LNCaP clone FGC (cell line): ENCODE measurements at regions not wholly inside any gene's neighbourhood (a gene's known extent, or its start where the extent isn't known, plus 50 kb on each side); places are given as distances from the start of the nearest gene placed in this dataset.
"Not testable (repeated sequence)": the region's sequence is repeated elsewhere in the genome, so short reads cannot be mapped to it uniquely, and the experiment has no call there.

Source experiments
- DNase-seq: peaks from one replicate; pipeline ENCODE4 v3.0.0-alpha.2; 2011; ENCODE audit warnings: low read depth
- H3K4me3 ChIP-seq: 2 replicates; pipeline ENCODE4 v1.5.1; 2011; ENCODE audit warnings: mild to moderate bottlenecking, low read depth, low read length, control low read depth
- CTCF ChIP-seq: IDR thresholded peaks from 2 replicates; pipeline ENCODE4 v1.5.1; 2012; ENCODE audit warnings: mild to moderate bottlenecking; ENCODE audit not compliant: control insufficient read depth, insufficient read depth; ENCODE audit errors: extremely low read depth

DNA sequence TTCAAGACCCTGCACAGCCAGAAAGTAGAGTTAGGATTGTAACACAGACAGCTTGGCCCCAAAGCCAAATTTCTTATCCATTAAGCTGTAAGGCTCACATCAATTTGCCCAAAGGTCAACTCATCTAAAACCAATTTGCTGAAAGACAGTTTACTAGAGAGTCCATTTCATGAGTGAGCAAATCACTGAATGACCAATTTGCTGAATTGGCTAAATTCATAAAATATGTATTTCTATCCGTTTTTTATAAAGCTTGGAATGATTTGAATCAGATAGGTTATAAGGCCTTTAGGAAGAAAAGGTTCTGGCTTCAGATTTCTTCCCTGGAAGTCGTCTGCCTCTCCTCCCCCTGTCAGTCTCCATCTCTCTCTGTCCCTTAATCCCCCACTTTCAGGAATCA, 168.1 kb downstream of the FCRL5 start:
- no peak for DNase-seq
- no peak for TF ChIP-seq CTCF
- no peak overlapping the region for H3K4me3 ChIP-seq

DNA sequence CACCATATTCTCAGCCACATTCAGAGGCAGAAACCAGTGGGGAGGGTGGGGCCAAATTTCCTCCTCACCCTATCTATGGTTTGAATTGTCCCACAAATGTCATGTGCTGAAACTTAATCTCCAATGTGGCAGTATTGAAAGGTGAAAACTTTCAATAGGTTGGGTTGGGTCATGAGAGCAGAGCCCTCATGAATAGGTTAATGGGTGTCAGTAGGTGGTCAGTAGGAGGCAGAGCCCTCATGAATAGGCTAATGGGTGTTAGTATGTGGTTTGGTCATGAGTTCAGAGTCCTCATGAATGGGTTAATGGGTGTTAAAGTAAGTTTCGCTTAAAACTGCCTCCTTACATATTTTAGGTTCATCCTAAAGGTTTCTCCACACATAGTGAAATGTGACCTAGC, 170.0 kb downstream of the FCRL5 start:
- no peak for DNase-seq
- no peak overlapping the region for H3K4me3 ChIP-seq
- no peak for TF ChIP-seq CTCF

DNA sequence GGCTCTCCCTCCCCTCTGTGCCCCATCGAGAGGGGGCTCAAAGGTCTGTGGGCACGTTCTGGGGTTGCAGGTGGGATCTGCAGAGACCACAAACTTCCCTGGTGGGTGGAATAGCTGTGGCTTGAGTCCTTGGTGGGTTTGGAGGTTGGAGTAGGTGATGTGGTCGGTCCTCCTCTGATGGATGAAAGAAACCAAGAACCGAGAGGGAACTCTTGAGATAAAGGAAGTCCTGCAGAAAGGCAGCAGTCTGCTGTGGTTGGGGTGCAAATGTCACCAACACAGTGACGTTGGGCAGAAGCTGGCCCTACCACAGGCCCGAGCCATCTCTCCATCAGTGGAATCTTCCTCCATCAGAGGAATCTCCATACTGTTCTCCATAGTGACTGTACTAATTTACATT, 171.8 kb downstream of the FCRL5 start:
- no peak for TF ChIP-seq CTCF
- no peak for DNase-seq
- no peak overlapping the region for H3K4me3 ChIP-seq

DNA sequence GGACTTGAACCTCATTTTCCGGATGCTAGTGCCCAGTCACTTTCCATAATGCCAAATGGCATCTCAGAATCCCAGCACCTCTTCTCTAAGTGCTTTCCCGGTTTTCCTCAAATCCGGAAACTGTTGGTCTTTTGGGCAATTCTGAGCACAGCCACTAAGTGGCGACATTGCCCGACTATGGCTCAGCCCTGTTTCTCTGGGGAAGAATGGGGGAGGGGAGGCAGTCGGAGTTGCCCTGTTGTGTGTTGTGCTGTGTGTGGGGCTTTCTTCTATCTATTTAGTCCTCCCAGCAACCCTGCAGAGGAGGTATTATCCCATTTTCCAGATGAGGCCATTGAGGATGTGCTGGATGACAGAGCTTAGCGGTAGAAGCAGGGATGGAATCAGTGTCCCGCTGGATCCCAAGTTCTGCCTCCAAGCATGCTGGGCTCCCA, 175.0 kb downstream of the FCRL5 start:
- peak; percentile 78 for TF ChIP-seq CTCF
- not testable (repeated sequence) for DNase-seq, H3K4me3 ChIP-seq

- no peak for DNase-seq
- no peak for TF ChIP-seq CTCF
- no peak overlapping the region for H3K4me3 ChIP-seq
Observed at GRCh38 chr1:157376681-157377080, 175.6 kb downstream of the FCRL5 start.

DNA sequence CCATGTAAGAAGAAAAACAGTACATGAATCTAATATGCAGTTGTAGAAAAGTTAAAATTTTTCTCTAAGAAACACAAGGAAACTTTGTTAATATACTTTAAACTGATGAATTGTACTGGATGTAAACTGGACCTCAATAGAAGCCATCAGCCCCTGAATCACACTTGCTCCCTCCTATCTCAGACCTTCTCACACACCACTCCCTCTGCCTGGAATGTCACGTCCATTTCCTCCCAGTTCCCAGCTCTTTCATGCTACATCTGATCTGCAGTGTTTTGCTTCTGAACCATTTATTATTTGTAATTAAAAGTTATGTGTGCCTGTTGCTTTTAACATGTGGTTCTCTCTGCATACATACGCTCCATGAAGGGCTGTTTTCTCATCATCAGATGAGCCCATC, 180.0 kb downstream of the FCRL5 start:
- H3K4me3 ChIP-seq, DNase-seq: not testable (repeated sequence)

DNA sequence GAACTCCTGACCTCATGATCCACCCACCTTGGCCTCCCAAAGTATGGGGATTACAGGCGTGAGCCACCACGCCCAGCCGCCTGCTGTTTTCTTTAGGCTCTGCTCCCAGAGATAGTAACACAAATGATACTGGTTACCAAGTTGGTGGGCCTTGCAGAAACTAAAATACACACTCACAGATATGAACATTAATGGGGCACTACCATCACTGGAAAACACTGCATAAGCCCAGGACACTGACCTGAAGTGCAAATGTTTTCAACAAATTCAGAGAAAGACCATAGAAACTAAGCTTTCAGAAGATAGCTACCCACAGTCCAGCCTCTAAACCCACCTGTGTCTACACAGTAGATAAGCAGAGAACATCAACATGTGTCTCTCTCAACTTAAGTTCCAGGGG, 180.5 kb downstream of the FCRL5 start:
- no peak overlapping the region for H3K4me3 ChIP-seq

More for the DNA sequence above, 180.5 kb downstream of the FCRL5 start:
- no peak for TF ChIP-seq CTCF
- DNase-seq, result no peak
